AG10803 (cell line): ENCODE measurements at regions not wholly inside any gene's neighbourhood (a gene's known extent, or its start where the extent isn't known, plus 50 kb on each side); places are given as distances from the start of the nearest gene placed in this dataset.

Source experiments
- DNase-seq: peaks from one replicate; pipeline ENCODE4 v3.0.0; 2010; ENCODE audit warnings: low read depth
- H3K4me3 ChIP-seq: 2 replicates; pipeline ENCODE4 v1.5.1; 2011; ENCODE audit warnings: mild to moderate bottlenecking, low read length, control low read depth
- CTCF ChIP-seq: conservative IDR thresholded peaks from 2 replicates; pipeline ENCODE4 v1.5.1; 2011; ENCODE audit warnings: mild to moderate bottlenecking, low read length, control low read depth, inconsistent platforms

- no peak for DNase-seq
- no peak overlapping the region for H3K4me3 ChIP-seq
- TF ChIP-seq CTCF = no peak
These were observed 263.5 kb downstream of the PABPC4L start for GRCh38 chr4:133938061-133938460.

- H3K4me3 ChIP-seq = no peak overlapping the region
- no peak for DNase-seq
- TF ChIP-seq CTCF = no peak
These were observed 271.9 kb downstream of the PABPC4L start for GRCh38 chr4:133929531-133930239.

GRCh38 chr4:133921280-133922195 is 280.1 kb downstream of the PABPC4L start:
- H3K4me3 ChIP-seq = no peak overlapping the region
- no peak for TF ChIP-seq CTCF
- DNase-seq = no peak

GRCh38 chr4:133920236-133920635 is 281.4 kb downstream of the PABPC4L start:
- no peak for DNase-seq
- H3K4me3 ChIP-seq = no peak overlapping the region
- no peak for TF ChIP-seq CTCF

- H3K4me3 ChIP-seq = no peak overlapping the region
- no peak for DNase-seq
- no peak for TF ChIP-seq CTCF
These were observed 291.4 kb downstream of the PABPC4L start for GRCh38 chr4:133910165-133910564.

- H3K4me3 ChIP-seq = no peak overlapping the region
- no peak for DNase-seq
- no peak for TF ChIP-seq CTCF
These were observed 298.6 kb downstream of the PABPC4L start for GRCh38 chr4:133903029-133903428.
